ENCODE measurements at regions not wholly inside any gene's neighbourhood (a gene's known extent, or its start where the extent isn't known, plus 50 kb on each side); places are given as distances from the start of the nearest gene placed in this dataset.

- no peak overlapping the region for H2BK12ac ChIP-seq (ENCODE audit: low read length)
- no peak overlapping the region for H2BK5ac ChIP-seq (ENCODE audit: low read length)
- no peaks in the 10 kb centered on the region for H3K36me3 ChIP-seq (replicated peaks in 1 of 2; ENCODE audit: control insufficient read depth in 2 of 2, insufficient read depth in 2 of 2, low read length in 2 of 2)
- H3K4me2 ChIP-seq (ENCODE audit: insufficient read depth, low read length, poor library complexity, severe bottlenecking) = no peak overlapping the region
- peaks cover 0 to 3% of the 10 kb centered on the region in 2 donors for H3K4me1 ChIP-seq (ENCODE audit: control insufficient read depth in 2 of 2, insufficient read depth in 1 of 2, low read depth in 1 of 2, low read length in 2 of 2)
- H3K4me3 ChIP-seq (ENCODE audit: low read length in 2 of 2) = no peak overlapping the region
- no peak overlapping the region for H3K4ac ChIP-seq (ENCODE audit: low read length)
- no peak overlapping the region for H3K27ac ChIP-seq (replicated peaks; ENCODE audit: low read length)
- H3K23ac ChIP-seq (ENCODE audit: low read depth, low read length, poor library complexity) = no peak overlapping the region
- no CpG with 5 or more reads among the region's 1 CpG for WGBS, 2 donors (ENCODE audit: extremely low coverage in 2 of 2, insufficient read length in 2 of 2, insufficient replicate concordance in 1 of 2)
- no peak overlapping the region for H2AK5ac ChIP-seq (ENCODE audit: low read depth, low read length)
- no peaks in the 10 kb centered on the region for H3K79me1 ChIP-seq (ENCODE audit: low read depth, low read length)
- H2BK15ac ChIP-seq (ENCODE audit: low read length) = no peak overlapping the region
- no peak for DNase-seq (ENCODE audit: low spot score)
- no peak overlapping the region for H2AFZ ChIP-seq (ENCODE audit: low read length)
- no peak overlapping the region for H3K18ac ChIP-seq (ENCODE audit: low read length)
- H3K9ac ChIP-seq (ENCODE audit: low read depth, low read length, poor library complexity) = no peak overlapping the region
- no peak overlapping the region for H4K91ac ChIP-seq (ENCODE audit: low read depth, low read length, poor library complexity)
- no peaks in the 10 kb centered on the region for H3K9me3 ChIP-seq (replicated peaks in 1 of 2; ENCODE audit: control insufficient read depth in 2 of 2, insufficient read depth in 1 of 2, low read depth in 1 of 2, low read length in 2 of 2)
- no peak overlapping the region for H3K14ac ChIP-seq (ENCODE audit: low read length)
- peaks cover 0 to 3% (median 0%) of the 10 kb centered on the region in 3 experiments for H3K27me3 ChIP-seq (ENCODE audit: control insufficient read depth in 3 of 3, insufficient read depth in 3 of 3, low read depth in 1 of 3, low read length in 3 of 3)
- H2BK120ac ChIP-seq (ENCODE audit: low read depth, low read length) = no peak overlapping the region
- H4K8ac ChIP-seq (ENCODE audit: low read depth, low read length) = no peak overlapping the region
These were observed 164.8 kb downstream of the SNAPC1 start for GRCh38 chr14:61927060-61927459.

DNA sequence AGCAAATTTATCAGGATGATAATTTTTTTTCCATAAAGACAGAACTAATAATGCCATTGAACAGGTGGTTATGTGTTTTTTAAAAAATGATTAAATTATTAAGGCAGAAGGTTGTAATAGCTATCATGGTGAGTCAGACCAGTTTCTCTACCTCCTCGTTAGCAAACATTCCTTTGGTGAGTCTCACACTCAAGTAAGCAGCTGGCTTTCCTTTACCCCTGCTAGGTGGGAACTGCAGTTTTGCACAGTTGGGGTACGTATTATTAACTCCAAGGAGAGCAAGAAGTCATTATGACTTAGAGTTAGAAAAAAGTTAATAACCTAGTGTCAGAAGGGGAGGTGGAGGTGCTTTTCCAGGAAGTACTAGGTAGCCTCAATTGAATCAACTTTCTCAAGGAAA, 165.3 kb downstream of the SNAPC1 start:
- Histone ChIP-seq H3K79me1 (ENCODE audit: low read depth, low read length) (no peaks in the 10 kb centered on the region), H3K27ac (replicated peaks; ENCODE audit: low read length) (no peak overlapping the region), H3K9ac (ENCODE audit: low read depth, low read length, poor library complexity) (no peak overlapping the region), H3K4ac (ENCODE audit: low read length) (no peak overlapping the region), H2BK120ac (ENCODE audit: low read depth, low read length) (no peak overlapping the region), H3K4me1 (ENCODE audit: control insufficient read depth in 2 of 2, insufficient read depth in 1 of 2, low read depth in 1 of 2, low read length in 2 of 2) (peaks cover 0 to 3% of the 10 kb centered on the region in 2 donors), H3K4me3 (ENCODE audit: low read length in 2 of 2) (no peak overlapping the region), H3K4me2 (ENCODE audit: insufficient read depth, low read length, poor library complexity, severe bottlenecking) (no peak overlapping the region), H4K91ac (ENCODE audit: low read depth, low read length, poor library complexity) (no peak overlapping the region), H2BK15ac (ENCODE audit: low read length) (no peak overlapping the region), H4K8ac (ENCODE audit: low read depth, low read length) (no peak overlapping the region), H3K36me3 (replicated peaks in 1 of 2; ENCODE audit: control insufficient read depth in 2 of 2, insufficient read depth in 2 of 2, low read length in 2 of 2) (no peaks in the 10 kb centered on the region), H3K9me3 (replicated peaks in 1 of 2; ENCODE audit: control insufficient read depth in 2 of 2, insufficient read depth in 1 of 2, low read depth in 1 of 2, low read length in 2 of 2) (no peaks in the 10 kb centered on the region), H2AK5ac (ENCODE audit: low read depth, low read length) (no peak overlapping the region), H3K23ac (ENCODE audit: low read depth, low read length, poor library complexity) (no peak overlapping the region), H3K14ac (ENCODE audit: low read length) (no peak overlapping the region), H3K18ac (ENCODE audit: low read length) (no peak overlapping the region), H2AFZ (ENCODE audit: low read length) (no peak overlapping the region), H2BK5ac (ENCODE audit: low read length) (no peak overlapping the region), H3K27me3 (ENCODE audit: control insufficient read depth in 3 of 3, insufficient read depth in 3 of 3, low read depth in 1 of 3, low read length in 3 of 3) (peaks cover 0 to 3% (median 0%) of the 10 kb centered on the region in 3 experiments), H2BK12ac (ENCODE audit: low read length) (no peak overlapping the region)
- no peak for DNase-seq (ENCODE audit: low spot score)
- WGBS, 2 donors (ENCODE audit: extremely low coverage in 2 of 2, insufficient read length in 2 of 2, insufficient replicate concordance in 1 of 2) = no CpG with 5 or more reads among the region's 2 CpGs

DNA sequence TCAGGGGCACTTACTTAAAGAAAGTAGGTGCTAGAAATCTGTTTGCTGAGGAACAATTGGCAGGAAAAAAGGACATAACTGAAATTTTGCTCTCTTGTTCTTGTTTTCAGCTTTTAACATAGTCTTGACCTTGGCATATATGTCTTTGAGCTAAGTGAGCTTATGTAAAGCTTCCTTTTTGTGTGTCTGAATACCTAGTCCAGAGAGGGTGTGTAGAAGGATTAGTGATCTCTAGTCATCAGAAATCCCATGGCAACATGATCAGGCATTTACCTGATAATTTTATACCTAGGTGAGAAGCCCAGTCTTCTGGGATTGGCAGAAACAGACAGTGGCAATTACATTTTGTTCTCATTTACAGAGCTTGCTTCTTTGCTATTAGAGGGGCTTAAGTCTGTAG, 166.1 kb downstream of the SNAPC1 start:
- Histone ChIP-seq H4K91ac (ENCODE audit: low read depth, low read length, poor library complexity) (no peak overlapping the region), H3K4ac (ENCODE audit: low read length) (no peak overlapping the region), H4K8ac (ENCODE audit: low read depth, low read length) (no peak overlapping the region), H3K36me3 (replicated peaks in 1 of 2; ENCODE audit: control insufficient read depth in 2 of 2, insufficient read depth in 2 of 2, low read length in 2 of 2) (no peaks in the 10 kb centered on the region), H2BK15ac (ENCODE audit: low read length) (no peak overlapping the region), H3K23ac (ENCODE audit: low read depth, low read length, poor library complexity) (no peak overlapping the region), H2BK120ac (ENCODE audit: low read depth, low read length) (no peak overlapping the region), H3K9ac (ENCODE audit: low read depth, low read length, poor library complexity) (no peak overlapping the region), H3K27ac (replicated peaks; ENCODE audit: low read length) (no peak overlapping the region), H2AFZ (ENCODE audit: low read length) (no peak overlapping the region), H3K4me1 (ENCODE audit: control insufficient read depth in 2 of 2, insufficient read depth in 1 of 2, low read depth in 1 of 2, low read length in 2 of 2) (peaks cover 0 to 4% of the 10 kb centered on the region in 2 donors), H3K4me3 (ENCODE audit: low read length in 2 of 2) (no peak overlapping the region), H3K14ac (ENCODE audit: low read length) (no peak overlapping the region), H3K4me2 (ENCODE audit: insufficient read depth, low read length, poor library complexity, severe bottlenecking) (no peak overlapping the region), H3K27me3 (ENCODE audit: control insufficient read depth in 3 of 3, insufficient read depth in 3 of 3, low read depth in 1 of 3, low read length in 3 of 3) (peaks cover 0 to 3% (median 0%) of the 10 kb centered on the region in 3 experiments), H2BK5ac (ENCODE audit: low read length) (no peak overlapping the region), H2BK12ac (ENCODE audit: low read length) (no peak overlapping the region), H2AK5ac (ENCODE audit: low read depth, low read length) (no peak overlapping the region), H3K18ac (ENCODE audit: low read length) (no peak overlapping the region), H3K79me1 (ENCODE audit: low read depth, low read length) (no peaks in the 10 kb centered on the region), H3K9me3 (replicated peaks in 1 of 2; ENCODE audit: control insufficient read depth in 2 of 2, insufficient read depth in 1 of 2, low read depth in 1 of 2, low read length in 2 of 2) (no peaks in the 10 kb centered on the region)
- DNase-seq (ENCODE audit: low spot score) = no peak

DNA sequence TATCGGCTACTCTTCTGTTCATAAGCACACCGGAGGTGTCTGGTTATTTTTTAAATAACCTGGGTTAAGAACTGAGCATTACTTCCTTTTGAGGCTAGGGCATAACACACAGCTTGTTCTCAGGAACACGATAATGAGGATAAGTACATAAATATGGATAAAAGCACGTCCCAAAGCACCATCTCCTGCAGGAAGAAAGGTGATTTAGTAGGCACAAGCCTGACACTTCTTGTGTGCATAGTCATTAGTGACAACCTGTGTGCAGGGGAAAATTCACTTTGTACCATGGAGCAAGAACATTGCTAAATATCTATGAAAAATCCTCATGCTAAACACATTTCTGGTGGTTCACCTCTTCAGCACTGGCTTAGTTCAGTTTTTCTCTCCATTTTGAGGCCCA, 166.5 kb downstream of the SNAPC1 start:
- no peak overlapping the region for H4K91ac ChIP-seq (ENCODE audit: low read depth, low read length, poor library complexity)
- H2AK5ac ChIP-seq (ENCODE audit: low read depth, low read length) = no peak overlapping the region
- H3K4ac ChIP-seq (ENCODE audit: low read length) = no peak overlapping the region
- no peak overlapping the region for H3K14ac ChIP-seq (ENCODE audit: low read length)
- H3K27ac ChIP-seq (replicated peaks; ENCODE audit: low read length) = no peak overlapping the region
- H2BK12ac ChIP-seq (ENCODE audit: low read length) = no peak overlapping the region
- H3K79me1 ChIP-seq (ENCODE audit: low read depth, low read length) = no peaks in the 10 kb centered on the region
- no peak overlapping the region for H3K23ac ChIP-seq (ENCODE audit: low read depth, low read length, poor library complexity)
- peaks cover 0 to 3% (median 0%) of the 10 kb centered on the region in 3 experiments for H3K27me3 ChIP-seq (ENCODE audit: control insufficient read depth in 3 of 3, insufficient read depth in 3 of 3, low read depth in 1 of 3, low read length in 3 of 3)
- H3K9me3 ChIP-seq (replicated peaks in 1 of 2; ENCODE audit: control insufficient read depth in 2 of 2, insufficient read depth in 1 of 2, low read depth in 1 of 2, low read length in 2 of 2) = no peaks in the 10 kb centered on the region
- no peak overlapping the region for H3K4me2 ChIP-seq (ENCODE audit: insufficient read depth, low read length, poor library complexity, severe bottlenecking)
- DNase-seq (ENCODE audit: low spot score) = no peak
- no peak overlapping the region for H2BK5ac ChIP-seq (ENCODE audit: low read length)
- no peak overlapping the region for H3K4me3 ChIP-seq (ENCODE audit: low read length in 2 of 2)
- no peak overlapping the region for H2BK120ac ChIP-seq (ENCODE audit: low read depth, low read length)
- no peak overlapping the region for H2BK15ac ChIP-seq (ENCODE audit: low read length)
- no peak overlapping the region for H3K18ac ChIP-seq (ENCODE audit: low read length)
- no CpG with 5 or more reads among the region's 4 CpGs for WGBS, 2 donors (ENCODE audit: extremely low coverage in 2 of 2, insufficient read length in 2 of 2, insufficient replicate concordance in 1 of 2)
- H2AFZ ChIP-seq (ENCODE audit: low read length) = no peak overlapping the region
- no peaks in the 10 kb centered on the region for H3K36me3 ChIP-seq (replicated peaks in 1 of 2; ENCODE audit: control insufficient read depth in 2 of 2, insufficient read depth in 2 of 2, low read length in 2 of 2)
- no peak overlapping the region for H3K9ac ChIP-seq (ENCODE audit: low read depth, low read length, poor library complexity)
- no peak overlapping the region for H4K8ac ChIP-seq (ENCODE audit: low read depth, low read length)
- H3K4me1 ChIP-seq (ENCODE audit: control insufficient read depth in 2 of 2, insufficient read depth in 1 of 2, low read depth in 1 of 2, low read length in 2 of 2) = peaks cover 0 to 7% of the 10 kb centered on the region in 2 donors
